Stomach (tissue), 4 donors: ENCODE measurements at regions not wholly inside any gene's neighbourhood (a gene's known extent, or its start where the extent isn't known, plus 50 kb on each side); places are given as distances from the start of the nearest gene placed in this dataset.

Source experiments
- CTCF ChIP-seq, 7 experiments: fragments of 450-650 bp in 4 of 7; fragments of 200-600 bp in 3 of 7; sonication (generic) in 3 of 7; IDR thresholded peaks; one replicate each; pipeline ENCODE4 v1.5.1; 2016 to 2019; ENCODE audit warnings: antibody characterized with exemption in 7 of 7, control low read depth in 2 of 7, mild to moderate bottlenecking in 1 of 7
- EP300 ChIP-seq: sonication (generic); formaldehyde crosslinking; IDR thresholded peaks from one replicate; pipeline ENCODE4 v1.6.1; 2017; ENCODE audit warnings: antibody characterized with exemption
- POLR2A ChIP-seq, 4 donors: fragments of 450-650 bp; IDR thresholded peaks; one replicate each; pipeline ENCODE4 v1.6.1; 2016; ENCODE audit warnings: antibody characterized with exemption in 4 of 4, control low read depth in 2 of 4, mild to moderate bottlenecking in 1 of 4, moderate library complexity in 1 of 4
- POLR2AphosphoS5 ChIP-seq, 3 donors: sonication (generic); formaldehyde crosslinking; IDR thresholded peaks; one replicate each; pipeline ENCODE4 v1.6.1; 2016; ENCODE audit warnings: antibody characterized with exemption in 3 of 3

GRCh38 chr5:28473531-28474107 lies 1435.2 kb upstream of the CDH9 start:
- no peak for TF ChIP-seq POLR2A (IDR thresholded peaks at IDR 0.05)
- TF ChIP-seq CTCF (IDR thresholded peaks at IDR 0.05) = peak in 1 of 7 experiments; percentile 9
- no peak for TF ChIP-seq POLR2AphosphoS5 (IDR thresholded peaks at IDR 0.05)
- no peak for TF ChIP-seq EP300
